GM12878 (cell line): ENCODE measurements at regions not wholly inside any gene's neighbourhood (a gene's known extent, or its start where the extent isn't known, plus 50 kb on each side); places are given as distances from the start of the nearest gene placed in this dataset.

Experiments
- ATAC-seq: fragments of 200-7000 bp; cut with Tn5 transposase; 3 replicates; pipeline ENCODE4 v1.9.1; 2020; ENCODE audit warnings: mild to moderate bottlenecking, moderate library complexity
- BruUV-seq: library from RNA; stranded (reverse); fragments of 400-500 nt; replicated peaks from 2 replicates; lab custom pipeline; 2021; lab: Mats Ljungman, UMichigan
- CTCF ChIA-PET: fragments of 300-600 bp; sonication (Branson Sonifier 250); formaldehyde crosslinking; extraction: SDS; loops from one replicate; lab custom pipeline; 2021; ENCODE audit warnings: inconsistent platforms; lab: Yijun Ruan, JAX
- POLR2A ChIA-PET: fragments of 350-600 bp; formaldehyde crosslinking; extraction: SDS; loops from one replicate; lab custom pipeline; 2021; ENCODE audit warnings: inconsistent platforms; lab: Charles Lee
- RAD21 ChIA-PET: fragments of 300-600 bp; sonication (Branson Sonifier 250); formaldehyde crosslinking; loops from one replicate; lab custom pipeline; 2023; ENCODE audit warnings: antibody characterized with exemption; ENCODE audit not compliant: unreplicated experiment; lab: Charles Lee
- SMC1A ChIA-PET: fragments of 300-600 bp; sonication (Branson Sonifier 250); formaldehyde crosslinking; loops from one replicate; lab custom pipeline; 2023; ENCODE audit not compliant: unreplicated experiment, uncharacterized antibody; lab: Charles Lee
- DNase-seq: peaks from one replicate; pipeline ENCODE4 v3.0.0-alpha.2; 2011; ENCODE audit warnings: low read depth, low spot score
- FAIRE-seq: peaks from 3 replicates; lab custom pipeline; 2011; peaks lifted over from hg19 to GRCh38; lab: Jason Lieb, UNC
- H2AFZ ChIP-seq: 2 replicates; pipeline ENCODE4 v1.6.0; 2011; ENCODE audit warnings: low read depth, low read length, control low read depth; ENCODE audit not compliant: control insufficient read depth
- H3K27ac ChIP-seq: 2 replicates; pipeline ENCODE4 v1.5.1; 2011; ENCODE audit warnings: control low read depth; ENCODE audit not compliant: control insufficient read depth, insufficient read depth
- H3K27me3 ChIP-seq, 2 experiments: replicated peaks in 1 of 2; 2 replicates each; pipeline versions ENCODE4 v1.6.0 to v1.6.1; 2011; ENCODE audit warnings: low read length in 1 of 2; ENCODE audit not compliant: control insufficient read depth in 2 of 2, insufficient read depth in 2 of 2
- H3K36me3 ChIP-seq, 2 experiments: 2 replicates each; pipeline ENCODE4 v1.5.1; 2011; ENCODE audit warnings: low read length in 1 of 2; ENCODE audit not compliant: control insufficient read depth in 2 of 2, insufficient read depth in 2 of 2
- H3K4me1 ChIP-seq: 2 replicates; pipeline ENCODE4 v1.6.1; 2011; ENCODE audit warnings: mild to moderate bottlenecking, low read length, moderate library complexity, mixed read lengths; ENCODE audit not compliant: control insufficient read depth, insufficient read depth
- H3K4me2 ChIP-seq: 2 replicates; pipeline ENCODE4 v1.6.0; 2011; ENCODE audit warnings: control low read depth; ENCODE audit not compliant: control insufficient read depth, insufficient read depth
- H3K4me3 ChIP-seq: fragments of 200-600 bp; sonication (generic); 2 replicates; pipeline ENCODE4 v1.5.1; 2016
- H3K79me2 ChIP-seq: 2 replicates; pipeline ENCODE4 v1.6.0; 2011; ENCODE audit warnings: low read length; ENCODE audit not compliant: control insufficient read depth, insufficient read depth
- H3K9ac ChIP-seq: 2 replicates; pipeline ENCODE4 v1.8.0; 2011; ENCODE audit warnings: low read length, control low read depth, mixed read lengths; ENCODE audit not compliant: control insufficient read depth, insufficient read depth
- H3K9me3 ChIP-seq: replicated peaks from 3 replicates; pipeline ENCODE4 v1.5.1; 2011; ENCODE audit warnings: mild to moderate bottlenecking, low read length; ENCODE audit not compliant: control insufficient read depth, insufficient read depth
- H4K20me1 ChIP-seq: 2 replicates; pipeline ENCODE4 v1.6.0; 2011; ENCODE audit not compliant: control insufficient read depth, insufficient read depth
- BACH1 ChIP-seq: fragments of 450-650 bp; IDR thresholded peaks from 2 replicates; pipeline ENCODE4 v1.6.1; 2017; ENCODE audit warnings: mild to moderate bottlenecking, borderline replicate concordance
- BCL11A ChIP-seq: IDR thresholded peaks from 2 replicates; pipeline ENCODE4 v1.6.1; 2011; ENCODE audit warnings: low read depth, low read length
- BMI1 ChIP-seq: fragments of 450-650 bp; IDR thresholded peaks from 2 replicates; pipeline ENCODE4 v1.6.1; 2016; ENCODE audit warnings: mild to moderate bottlenecking, moderate library complexity, borderline replicate concordance
- HCFC1 ChIP-seq: fragments of 150-350 bp; IDR thresholded peaks from 2 replicates; pipeline ENCODE4 v1.6.1; 2014; ENCODE audit warnings: low read length
- MTA2 ChIP-seq: fragments of 450-650 bp; IDR thresholded peaks from 2 replicates; pipeline ENCODE4 v1.6.1; 2016; ENCODE audit warnings: low read depth, mild to moderate bottlenecking, moderate library complexity
- NR2F1 ChIP-seq: fragments of 450-650 bp; conservative IDR thresholded peaks from 2 replicates; pipeline ENCODE4 v1.6.1; 2017; ENCODE audit warnings: mild to moderate bottlenecking
- WGBS: methylation state at CpG from one replicate; pipeline ENCODE4 v1.1.6; 2016; ENCODE audit warnings: low lambda C conversion rate; ENCODE audit not compliant: insufficient replicate concordance, insufficient coverage; ENCODE audit errors: missing lambda C conversion rate; 5-methylcytosine and 5-hydroxymethylcytosine counted together
- in situ Hi-C: fragments of 300-500 bp; cut with MboI; formaldehyde crosslinking; loops from 9 replicates; pipeline ENCODE4 v1.14.3; 2018; ENCODE audit warnings: mixed read lengths
- intact Hi-C: fragments of 100-400 bp; cut with micrococcal nuclease; formaldehyde crosslinking; loops from one replicate; pipeline ENCODE4 v1.14.2; 2022; ENCODE audit not compliant: unreplicated experiment
- TF ChIP-seq, protein P1 (sequence below): IDR thresholded peaks from 2 replicates; pipeline ENCODE4 v1.6.1; 2011; ENCODE audit warnings: low read depth, low read length, improper control_type of control experiment, borderline replicate concordance

- no peaks in the 10 kb centered on the region for H3K36me3 ChIP-seq
- no peak for TF ChIP-seq BACH1
- no peak for TF ChIP-seq NR2F1
- no peak for TF ChIP-seq HCFC1
- no peak for TF ChIP-seq BCL11A
- TF ChIP-seq MTA2 = no peak
- TF ChIP-seq BMI1 = no peak
- TF ChIP-seq, protein P1, sequence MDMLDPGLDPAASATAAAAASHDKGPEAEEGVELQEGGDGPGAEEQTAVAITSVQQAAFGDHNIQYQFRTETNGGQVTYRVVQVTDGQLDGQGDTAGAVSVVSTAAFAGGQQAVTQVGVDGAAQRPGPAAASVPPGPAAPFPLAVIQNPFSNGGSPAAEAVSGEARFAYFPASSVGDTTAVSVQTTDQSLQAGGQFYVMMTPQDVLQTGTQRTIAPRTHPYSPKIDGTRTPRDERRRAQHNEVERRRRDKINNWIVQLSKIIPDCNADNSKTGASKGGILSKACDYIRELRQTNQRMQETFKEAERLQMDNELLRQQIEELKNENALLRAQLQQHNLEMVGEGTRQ = no peak
- no peak overlapping the region for H3K9ac ChIP-seq
- FAIRE-seq (no peak), DNase-seq (no peak), ATAC-seq (no peak)
- ChIA-PET POLR2A (no interaction called here), RAD21 (interaction anchor here (0.9 to 1.0 kb wide), 3 partner anchors 124 to 179 kb away, joined by 3 to 4 read pairs (median 3); no protein-coding TSS in a partner anchor), SMC1A (interaction anchor here (0.7 to 2.6 kb wide), 4 partner anchors 14 to 141 kb away, joined by 3 to 6 read pairs (median 4); no protein-coding TSS in a partner anchor), CTCF (interaction anchor here (1.1 to 7.3 kb wide), 2 partner anchors 9 to 144 kb away, joined by 3 to 46 read pairs; no protein-coding TSS in a partner anchor)
- no peaks in the 10 kb centered on the region for H4K20me1 ChIP-seq
- H3K79me2 ChIP-seq = no peaks in the 10 kb centered on the region
- no peaks in the 10 kb centered on the region for H3K9me3 ChIP-seq
- H3K27me3 ChIP-seq = no peaks in the 10 kb centered on the region
- H3K4me3 ChIP-seq = no peak overlapping the region
- H3K27ac ChIP-seq = no peak overlapping the region
- no peak overlapping the region for H3K4me2 ChIP-seq
- in situ Hi-C loops (no loop called here), intact Hi-C loops (no loop called here)
- BruUV-seq = no TSS peak
- WGBS = 86% methylated on average over 11 of the region's 11 CpGs
- no peak overlapping the region for H2AFZ ChIP-seq
- peaks cover 37% of the 10 kb centered on the region for H3K4me1 ChIP-seq
Measured at GRCh38 chr9:89554307-89555035, 50.3 kb upstream of the GADD45G start.
